ENCODE measurements at regions not wholly inside any gene's neighbourhood (a gene's known extent, or its start where the extent isn't known, plus 50 kb on each side); places are given as distances from the start of the nearest gene placed in this dataset.

- TF ChIP-seq GATA2 (IDR thresholded peaks at IDR 0.05; ENCODE audit: low read depth, low read length) (no peak), GATA3 (IDR thresholded peaks at IDR 0.05; ENCODE audit: low read depth, low read length) (no peak)
Observed at GRCh38 chr12:105570944-105571343, 240.5 kb downstream of the C12orf75 start.

Measured in SH-SY5Y (cell line).